Lower lobe of right lung (tissue), 2 donors: ENCODE measurements at regions not wholly inside any gene's neighbourhood (a gene's known extent, or its start where the extent isn't known, plus 50 kb on each side); places are given as distances from the start of the nearest gene placed in this dataset.
"Not testable (repeated sequence)": the region's sequence is repeated elsewhere in the genome, so short reads cannot be mapped to it uniquely, and the experiment has no call there.

Experiments
- ATAC-seq, 2 donors: fragments of 200-7000 bp; cut with Tn5 transposase; one replicate each; pipeline ENCODE4 v1.9.1; 2020 to 2022; ENCODE audit warnings: mild to moderate bottlenecking in 2 of 2, moderate library complexity in 2 of 2
- DNase-seq: peaks from one replicate; pipeline ENCODE4 v3.0.0-alpha.2; 2020
- H3K27ac ChIP-seq: fragments of 200-600 bp; one replicate; pipeline ENCODE4 v1.8.0; 2022
- H3K27me3 ChIP-seq: fragments of 200-600 bp; one replicate; pipeline ENCODE4 v1.8.0; 2022; ENCODE audit warnings: low read depth
- H3K36me3 ChIP-seq: fragments of 200-600 bp; one replicate; pipeline ENCODE4 v1.8.0; 2022; ENCODE audit warnings: mild to moderate bottlenecking
- H3K4me1 ChIP-seq: fragments of 200-600 bp; one replicate; pipeline ENCODE4 v1.8.0; 2022
- H3K4me3 ChIP-seq: fragments of 200-600 bp; one replicate; pipeline ENCODE4 v1.8.0; 2022; ENCODE audit warnings: mild to moderate bottlenecking
- H3K9me3 ChIP-seq: fragments of 200-600 bp; one replicate; pipeline ENCODE4 v1.8.0; 2022
- intact Hi-C: fragments of 100-400 bp; cut with DNase I; formaldehyde crosslinking; loops from one replicate; pipeline ENCODE4 v1.11.0; 2022
- TF ChIP-seq, protein P1 (sequence below): fragments of 200-600 bp; IDR thresholded peaks from one replicate; pipeline ENCODE4 v1.8.0; 2022; ENCODE audit warnings: antibody characterized with exemption, mild to moderate bottlenecking
- donor health status: DM: no; HTN: yes; CAD: no; lungs with severe emphysema.

- H3K27ac ChIP-seq, DNase-seq, intact Hi-C loops, H3K27me3 ChIP-seq, H3K4me3 ChIP-seq, H3K4me1 ChIP-seq, H3K9me3 ChIP-seq, H3K36me3 ChIP-seq, ATAC-seq: not testable (repeated sequence)
Observed at GRCh38 chr2:89095060-89095459, 403.6 kb downstream of the RPIA start.

GRCh38 chr2:89102587-89102986 lies 411.1 kb downstream of the RPIA start:
- H3K27ac ChIP-seq, H3K4me3 ChIP-seq, ATAC-seq, DNase-seq, H3K4me1 ChIP-seq, H3K9me3 ChIP-seq, H3K27me3 ChIP-seq, intact Hi-C loops, H3K36me3 ChIP-seq: not testable (repeated sequence)

- H3K9me3 ChIP-seq, DNase-seq, H3K4me3 ChIP-seq, H3K36me3 ChIP-seq, H3K4me1 ChIP-seq, ATAC-seq, H3K27me3 ChIP-seq, H3K27ac ChIP-seq, intact Hi-C loops: not testable (repeated sequence)
Observed at GRCh38 chr2:89106369-89107019, 415.0 kb downstream of the RPIA start.

DNA sequence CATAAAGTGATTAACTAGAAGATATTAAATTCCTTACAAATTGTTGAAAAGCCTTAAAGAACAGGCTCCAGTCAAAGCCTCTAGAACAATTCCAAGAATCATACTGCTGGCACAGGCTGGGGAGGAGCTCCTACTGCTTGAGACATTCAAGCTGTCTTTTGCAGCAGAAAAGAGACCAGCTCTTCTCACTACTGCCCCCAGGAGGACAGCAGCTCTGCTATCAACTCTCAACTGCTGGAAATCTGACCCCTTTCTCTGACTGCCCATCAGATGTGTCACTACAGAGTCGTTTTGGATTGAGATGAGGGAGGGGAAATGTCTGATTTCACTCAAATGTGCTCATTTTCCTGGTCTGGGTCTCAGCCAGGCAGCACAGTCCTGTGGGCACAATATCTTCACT lies 421.0 kb downstream of the RPIA start:
- DNase-seq, H3K27me3 ChIP-seq, H3K27ac ChIP-seq, intact Hi-C loops, ATAC-seq, H3K4me1 ChIP-seq, H3K36me3 ChIP-seq, H3K4me3 ChIP-seq, H3K9me3 ChIP-seq: not testable (repeated sequence)
- TF ChIP-seq, protein P1, sequence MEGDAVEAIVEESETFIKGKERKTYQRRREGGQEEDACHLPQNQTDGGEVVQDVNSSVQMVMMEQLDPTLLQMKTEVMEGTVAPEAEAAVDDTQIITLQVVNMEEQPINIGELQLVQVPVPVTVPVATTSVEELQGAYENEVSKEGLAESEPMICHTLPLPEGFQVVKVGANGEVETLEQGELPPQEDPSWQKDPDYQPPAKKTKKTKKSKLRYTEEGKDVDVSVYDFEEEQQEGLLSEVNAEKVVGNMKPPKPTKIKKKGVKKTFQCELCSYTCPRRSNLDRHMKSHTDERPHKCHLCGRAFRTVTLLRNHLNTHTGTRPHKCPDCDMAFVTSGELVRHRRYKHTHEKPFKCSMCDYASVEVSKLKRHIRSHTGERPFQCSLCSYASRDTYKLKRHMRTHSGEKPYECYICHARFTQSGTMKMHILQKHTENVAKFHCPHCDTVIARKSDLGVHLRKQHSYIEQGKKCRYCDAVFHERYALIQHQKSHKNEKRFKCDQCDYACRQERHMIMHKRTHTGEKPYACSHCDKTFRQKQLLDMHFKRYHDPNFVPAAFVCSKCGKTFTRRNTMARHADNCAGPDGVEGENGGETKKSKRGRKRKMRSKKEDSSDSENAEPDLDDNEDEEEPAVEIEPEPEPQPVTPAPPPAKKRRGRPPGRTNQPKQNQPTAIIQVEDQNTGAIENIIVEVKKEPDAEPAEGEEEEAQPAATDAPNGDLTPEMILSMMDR: peak; percentile 25

GRCh38 chr2:89113286-89113685 lies 421.8 kb downstream of the RPIA start:
- intact Hi-C loops, H3K4me1 ChIP-seq, H3K27ac ChIP-seq, H3K36me3 ChIP-seq, H3K9me3 ChIP-seq, ATAC-seq, DNase-seq, H3K4me3 ChIP-seq, H3K27me3 ChIP-seq: not testable (repeated sequence)

GRCh38 chr2:89129440-89129839 lies 438.0 kb downstream of the RPIA start:
- H3K4me1 ChIP-seq, H3K36me3 ChIP-seq, H3K9me3 ChIP-seq, H3K4me3 ChIP-seq, intact Hi-C loops, DNase-seq, H3K27me3 ChIP-seq, ATAC-seq, H3K27ac ChIP-seq: not testable (repeated sequence)

- H3K27ac ChIP-seq, H3K4me3 ChIP-seq, DNase-seq, H3K4me1 ChIP-seq, H3K27me3 ChIP-seq, ATAC-seq, H3K9me3 ChIP-seq, H3K36me3 ChIP-seq, intact Hi-C loops: not testable (repeated sequence)
Observed at GRCh38 chr2:89130665-89131308, 439.3 kb downstream of the RPIA start.

- H3K4me1 ChIP-seq, H3K27me3 ChIP-seq, H3K4me3 ChIP-seq, intact Hi-C loops, ATAC-seq, DNase-seq, H3K9me3 ChIP-seq, H3K27ac ChIP-seq, H3K36me3 ChIP-seq: not testable (repeated sequence)
Observed at GRCh38 chr2:89142959-89143358, 451.5 kb downstream of the RPIA start.

GRCh38 chr2:89145342-89145741 lies 453.9 kb downstream of the RPIA start:
- DNase-seq, H3K36me3 ChIP-seq, H3K9me3 ChIP-seq, ATAC-seq, H3K27me3 ChIP-seq, H3K27ac ChIP-seq, intact Hi-C loops, H3K4me3 ChIP-seq, H3K4me1 ChIP-seq: not testable (repeated sequence)

DNA sequence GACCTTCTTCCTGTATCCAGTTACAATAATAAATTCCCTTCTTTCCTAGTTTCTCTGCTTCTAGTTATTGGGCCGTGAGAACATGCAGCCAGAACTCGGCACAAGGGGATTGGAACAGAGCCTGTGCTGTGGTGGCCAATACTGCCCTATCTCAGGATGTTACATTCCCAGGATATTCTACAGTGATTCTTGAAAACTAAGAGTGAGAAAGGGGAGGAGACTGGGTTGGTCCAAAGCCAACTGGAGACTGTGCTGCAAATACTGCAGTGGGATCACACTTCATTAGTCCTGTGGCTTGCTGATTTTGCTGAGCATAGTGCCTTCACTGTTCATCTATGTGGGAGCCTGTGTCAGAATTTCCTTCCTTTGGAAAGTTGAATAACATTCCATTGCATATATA lies 456.8 kb downstream of the RPIA start:
- H3K27me3 ChIP-seq, H3K9me3 ChIP-seq, H3K4me1 ChIP-seq, intact Hi-C loops, H3K4me3 ChIP-seq, H3K27ac ChIP-seq, H3K36me3 ChIP-seq, DNase-seq: not testable (repeated sequence)
- peak in 1 of 2 donors; percentile 10 for ATAC-seq

DNA sequence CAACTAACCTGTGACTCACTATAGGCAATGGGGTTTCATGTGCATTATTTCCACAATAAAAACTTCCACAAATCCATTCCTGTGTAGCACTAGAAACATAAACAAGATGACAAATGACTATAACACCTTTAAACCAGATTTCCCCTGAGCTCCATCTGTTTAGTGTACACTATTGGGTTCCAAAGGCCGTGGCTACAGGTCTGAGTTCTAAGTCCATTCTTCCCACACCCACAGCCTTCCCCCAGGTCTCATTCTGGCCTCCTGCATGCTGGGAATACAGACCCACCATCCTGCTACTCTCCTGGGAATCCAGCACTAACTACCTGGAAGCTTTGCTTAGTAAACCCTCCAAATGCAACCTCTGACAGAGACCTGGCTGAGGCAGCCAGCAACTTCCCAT lies 460.2 kb downstream of the RPIA start:
- H3K4me3 ChIP-seq, ATAC-seq, H3K9me3 ChIP-seq, H3K27me3 ChIP-seq, H3K36me3 ChIP-seq, H3K4me1 ChIP-seq, DNase-seq, intact Hi-C loops, H3K27ac ChIP-seq: not testable (repeated sequence)

GRCh38 chr2:89152501-89152900 lies 461.0 kb downstream of the RPIA start:
- ATAC-seq, intact Hi-C loops, H3K27me3 ChIP-seq, H3K27ac ChIP-seq, H3K4me1 ChIP-seq, H3K36me3 ChIP-seq, H3K4me3 ChIP-seq, H3K9me3 ChIP-seq, DNase-seq: not testable (repeated sequence)

GRCh38 chr2:89153210-89153609 lies 461.7 kb downstream of the RPIA start:
- ATAC-seq (peak; percentile 80 to 86), DNase-seq (peak; percentile 57)
- H3K4me3 ChIP-seq, H3K27me3 ChIP-seq, intact Hi-C loops, H3K9me3 ChIP-seq, H3K4me1 ChIP-seq, H3K27ac ChIP-seq, H3K36me3 ChIP-seq: not testable (repeated sequence)
